ENCODE measurements at regions not wholly inside any gene's neighbourhood (a gene's known extent, or its start where the extent isn't known, plus 50 kb on each side); places are given as distances from the start of the nearest gene placed in this dataset.

GRCh38 chr5:72035831-72036230, 71.4 kb upstream of the MAP1B start:
- Histone ChIP-seq H3K9me3 (no peaks in the 10 kb centered on the region), H3K4me1 (no peaks in the 10 kb centered on the region), H3K36me3 (no peaks in the 10 kb centered on the region), H3K27me3 (no peaks in the 10 kb centered on the region), H3K4me3 (no peak overlapping the region), H3K27ac (no peak overlapping the region)
- no peak for TF ChIP-seq CTCF (IDR thresholded peaks at IDR 0.05)
- WGBS, 2 donors: 73 to 87% methylated on average over 3 of the region's 3 CpGs
- intact Hi-C loops (cut with DNase I): no loop called here
- DNase-seq: no peak

GRCh38 chr5:72036951-72037350, 70.3 kb upstream of the MAP1B start:
- no peak for TF ChIP-seq EP300 (IDR thresholded peaks at IDR 0.05)
- Histone ChIP-seq H3K4me1 (no peaks in the 10 kb centered on the region), H3K4me3 (no peak overlapping the region), H3K27ac (no peak overlapping the region), H3K36me3 (no peaks in the 10 kb centered on the region), H3K9me3 (no peaks in the 10 kb centered on the region), H3K27me3 (no peaks in the 10 kb centered on the region)
- intact Hi-C loops (cut with DNase I): no loop called here
- no peak for DNase-seq
- 43 to 44% methylated on average over 3 of the region's 3 CpGs for WGBS, 2 donors

- no peaks in the 10 kb centered on the region for H3K9me3 ChIP-seq
- TF ChIP-seq POLR2A (IDR thresholded peaks at IDR 0.05) (no peak), EP300 (IDR thresholded peaks at IDR 0.05) (no peak), CTCF (IDR thresholded peaks at IDR 0.05) (no peak), POLR2AphosphoS5 (IDR thresholded peaks at IDR 0.05) (no peak)
- intact Hi-C loops (cut with DNase I): no loop called here
- DNase-seq: no peak
- H3K36me3 ChIP-seq: no peaks in the 10 kb centered on the region
- H3K4me1 ChIP-seq: no peaks in the 10 kb centered on the region
- no peaks in the 10 kb centered on the region for H3K27me3 ChIP-seq
- no peak overlapping the region for H3K27ac ChIP-seq
- H3K4me3 ChIP-seq: no peak overlapping the region
Measured at GRCh38 chr5:72040513-72040912, 66.8 kb upstream of the MAP1B start.

- intact Hi-C loops (cut with DNase I): no loop called here
- no peak for DNase-seq
- WGBS, 2 donors: 44 to 55% methylated on average over 2 of the region's 2 CpGs
- Histone ChIP-seq H3K27me3 (no peaks in the 10 kb centered on the region), H3K4me3 (no peak overlapping the region), H3K36me3 (no peaks in the 10 kb centered on the region), H3K27ac (no peak overlapping the region), H3K9me3 (no peaks in the 10 kb centered on the region), H3K4me1 (no peaks in the 10 kb centered on the region)
- TF ChIP-seq EP300 (IDR thresholded peaks at IDR 0.05): no peak
- TF ChIP-seq POLR2AphosphoS5 (IDR thresholded peaks at IDR 0.05): no peak
- no peak for TF ChIP-seq POLR2A (IDR thresholded peaks at IDR 0.05)
- TF ChIP-seq CTCF (IDR thresholded peaks at IDR 0.05): no peak
Measured at GRCh38 chr5:72041654-72042053, 65.6 kb upstream of the MAP1B start.

- Histone ChIP-seq H3K9me3 (no peaks in the 10 kb centered on the region), H3K36me3 (no peaks in the 10 kb centered on the region), H3K27me3 (no peaks in the 10 kb centered on the region), H3K4me3 (no peak overlapping the region), H3K4me1 (no peaks in the 10 kb centered on the region), H3K27ac (no peak overlapping the region)
- DNase-seq: no peak
- 43 to 74% methylated on average over 1 of the region's 1 CpG for WGBS, 2 donors
- TF ChIP-seq EP300 (IDR thresholded peaks at IDR 0.05) (no peak), POLR2A (IDR thresholded peaks at IDR 0.05) (no peak), POLR2AphosphoS5 (IDR thresholded peaks at IDR 0.05) (no peak), CTCF (IDR thresholded peaks at IDR 0.05) (no peak)
- intact Hi-C loops (cut with DNase I): no loop called here
Measured at GRCh38 chr5:72042097-72042496, 65.2 kb upstream of the MAP1B start.
